Middle frontal gyrus (tissue), 1 donor: ENCODE measurements at regions not wholly inside any gene's neighbourhood (a gene's known extent, or its start where the extent isn't known, plus 50 kb on each side); places are given as distances from the start of the nearest gene placed in this dataset.
A peak's percentile ranks its signal among the peaks of the same experiment; 100 is the strongest.
"Not testable (repeated sequence)": the region's sequence is repeated elsewhere in the genome, so short reads cannot be mapped to it uniquely, and the experiment has no call there.

Experiments used
- DNase-seq: peaks from one replicate; pipeline ENCODE4 v3.0.0-alpha.2; 2015; ENCODE audit warnings: low spot score; ENCODE audit errors: extremely low spot score

- no peak for DNase-seq
These were observed 171.2 kb upstream of the GRK3 start for GRCh38 chr22:25393121-25393805.

GRCh38 chr22:25395468-25395867 lies 169.0 kb upstream of the GRK3 start:
- DNase-seq: no peak

GRCh38 chr22:25395915-25396314 lies 168.6 kb upstream of the GRK3 start:
- DNase-seq: no peak

GRCh38 chr22:25396615-25397200 lies 167.8 kb upstream of the GRK3 start:
- DNase-seq: no peak

GRCh38 chr22:25397616-25398015 lies 166.9 kb upstream of the GRK3 start:
- DNase-seq: no peak

- DNase-seq: not testable (repeated sequence)
These were observed 165.8 kb upstream of the GRK3 start for GRCh38 chr22:25398591-25399062.

GRCh38 chr22:25399649-25400151 lies 164.8 kb upstream of the GRK3 start:
- DNase-seq: no peak

GRCh38 chr22:25402160-25402500 lies 162.3 kb upstream of the GRK3 start:
- no peak for DNase-seq

- no peak for DNase-seq
These were observed 161.8 kb upstream of the GRK3 start for GRCh38 chr22:25402501-25403283.

- no peak for DNase-seq
These were observed 161.1 kb upstream of the GRK3 start for GRCh38 chr22:25403284-25403810.

GRCh38 chr22:25403811-25404471 lies 160.5 kb upstream of the GRK3 start:
- no peak for DNase-seq

GRCh38 chr22:25404556-25404927 lies 159.9 kb upstream of the GRK3 start:
- no peak for DNase-seq

- peak; percentile 28 for DNase-seq
These were observed 159.3 kb upstream of the GRK3 start for GRCh38 chr22:25404928-25405816.

- no peak for DNase-seq
These were observed 158.5 kb upstream of the GRK3 start for GRCh38 chr22:25405841-25406509.

- no peak for DNase-seq
These were observed 157.8 kb upstream of the GRK3 start for GRCh38 chr22:25406510-25407210.

GRCh38 chr22:25407226-25407858 lies 157.1 kb upstream of the GRK3 start:
- no peak for DNase-seq

- no peak for DNase-seq
These were observed 156.6 kb upstream of the GRK3 start for GRCh38 chr22:25407859-25408229.

GRCh38 chr22:25409240-25409639 lies 155.2 kb upstream of the GRK3 start:
- no peak for DNase-seq

- no peak for DNase-seq
These were observed 153.6 kb upstream of the GRK3 start for GRCh38 chr22:25410849-25411248.
